ENCODE measurements at regions not wholly inside any gene's neighbourhood (a gene's known extent, or its start where the extent isn't known, plus 50 kb on each side); places are given as distances from the start of the nearest gene placed in this dataset.
A peak's percentile ranks its signal among the peaks of the same experiment; 100 is the strongest.

DNA sequence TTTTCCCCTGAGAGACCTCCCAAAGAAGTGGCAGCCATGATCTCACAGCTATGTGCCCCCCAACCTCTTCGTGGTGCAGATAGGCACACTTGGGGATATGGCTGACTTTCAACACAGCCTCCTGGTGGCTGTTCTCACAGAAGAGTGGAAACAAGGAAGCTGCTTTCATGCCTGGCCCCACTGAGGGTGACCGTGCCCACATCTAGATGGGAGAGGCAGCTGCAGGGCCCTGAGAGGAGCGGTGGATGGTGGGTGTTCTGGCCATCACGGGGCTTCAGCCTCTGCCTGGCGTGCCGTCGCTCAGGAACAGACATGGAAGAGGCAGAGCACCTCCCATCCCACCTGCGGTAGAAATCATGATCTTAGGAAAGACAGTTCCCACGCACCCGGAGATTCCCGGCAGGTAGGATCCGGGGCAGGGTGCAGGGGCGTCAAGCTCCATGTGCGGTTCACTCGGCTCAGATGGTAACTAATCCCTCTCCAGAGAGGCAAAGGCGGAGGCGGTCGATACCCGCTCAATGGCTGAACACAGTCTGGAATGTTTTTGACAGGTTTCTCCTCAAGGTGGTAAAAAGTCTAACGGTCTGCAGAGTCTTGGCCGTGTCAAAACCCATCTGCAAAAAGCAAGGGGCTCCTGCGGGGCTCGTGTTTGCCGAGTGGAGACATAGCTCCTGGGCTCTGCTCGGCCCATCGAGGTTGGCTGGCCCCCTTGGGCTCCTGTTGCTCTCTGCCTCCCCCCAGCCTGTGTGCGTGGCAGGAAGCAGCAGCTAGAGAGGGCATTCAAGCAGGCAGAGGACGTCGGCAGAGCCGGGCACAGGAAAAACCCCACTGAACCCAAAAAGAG lies 225.2 kb upstream of the RTL1 start:
- no peak for DNase-seq
- H3K4me3 Mint-ChIP-seq = no peak overlapping the region
- no peaks in the 10 kb centered on the region for H3K4me1 Mint-ChIP-seq
- POLR2A ChIA-PET = no interaction called here
- no peaks in the 10 kb centered on the region for H3K9me3 Mint-ChIP-seq
- no peaks in the 10 kb centered on the region for H3K36me3 Mint-ChIP-seq (ENCODE audit: low read depth)
- H3K27ac Mint-ChIP-seq = no peak overlapping the region
- CTCF ChIA-PET = no interaction called here
- H3K27me3 Mint-ChIP-seq = peaks cover 2% of the 10 kb centered on the region

DNA sequence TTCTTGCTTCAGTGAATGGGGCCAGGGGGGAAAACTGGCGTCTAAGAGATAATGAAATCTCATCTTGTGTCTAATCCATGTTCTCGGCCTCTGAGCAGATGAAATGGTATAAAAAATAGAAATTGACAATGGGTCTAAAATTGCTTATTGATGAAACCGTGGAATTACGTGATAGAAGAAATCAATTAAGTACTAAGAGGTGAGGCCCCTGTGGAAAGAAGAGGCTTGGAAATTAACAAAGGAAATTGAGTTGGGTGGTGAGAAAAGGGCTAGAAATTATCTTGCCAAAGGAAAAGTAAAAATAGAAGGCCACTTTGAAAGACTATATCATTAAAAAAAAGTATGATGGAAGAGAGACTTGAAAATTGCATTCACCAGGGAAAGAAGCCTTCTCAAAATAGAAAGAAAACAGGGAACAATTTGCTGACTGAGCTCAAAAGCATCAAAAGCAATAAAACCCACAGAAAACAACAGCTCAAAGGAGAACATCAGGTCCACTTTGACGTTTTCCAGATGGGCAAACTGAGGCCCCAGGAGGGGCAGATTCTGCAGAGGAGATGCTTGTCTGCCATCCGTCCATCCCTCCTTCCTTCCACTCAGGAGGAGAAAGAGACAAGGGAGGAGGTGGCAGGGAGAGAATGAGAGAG lies 226.1 kb upstream of the RTL1 start:
- CTCF ChIA-PET = no interaction called here
- POLR2A ChIA-PET = no interaction called here
- H3K27ac Mint-ChIP-seq = no peak overlapping the region

DNA sequence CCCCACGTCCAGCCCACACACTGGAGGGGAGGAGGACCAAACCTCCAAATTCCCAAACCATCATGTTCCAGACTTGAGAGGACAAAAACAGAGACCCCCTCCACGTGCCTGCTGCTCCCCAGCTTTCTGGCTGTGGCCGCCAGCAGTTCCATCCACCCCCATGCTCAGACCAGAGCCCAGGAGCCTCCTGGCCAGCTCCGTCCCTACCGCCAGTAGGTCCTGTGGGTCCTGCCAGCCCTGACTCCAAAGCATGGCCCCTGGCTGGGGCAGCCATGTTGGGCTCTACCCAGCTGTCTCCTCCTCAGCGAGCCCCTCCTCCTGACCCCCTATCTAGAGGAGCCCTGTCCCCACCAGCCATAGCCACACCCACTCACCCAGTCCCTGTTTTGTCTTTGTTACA lies 227.3 kb upstream of the RTL1 start:
- CTCF ChIA-PET = no interaction called here
- no peak for DNase-seq
- Mint-ChIP-seq H3K36me3 (ENCODE audit: low read depth) (no peaks in the 10 kb centered on the region), H3K4me3 (no peak overlapping the region), H3K4me1 (peaks cover 16% of the 10 kb centered on the region), H3K27me3 (peaks cover 8% of the 10 kb centered on the region), H3K9me3 (no peaks in the 10 kb centered on the region), H3K27ac (no peak overlapping the region)
- POLR2A ChIA-PET = no interaction called here

More for the DNA sequence above, 226.1 kb upstream of the RTL1 start:
- no peak overlapping the region for H3K4me3 Mint-ChIP-seq
- peaks cover 6% of the 10 kb centered on the region for H3K4me1 Mint-ChIP-seq
- DNase-seq = no peak
- H3K36me3 Mint-ChIP-seq (ENCODE audit: low read depth) = no peaks in the 10 kb centered on the region
- H3K9me3 Mint-ChIP-seq = no peaks in the 10 kb centered on the region
- H3K27me3 Mint-ChIP-seq = peaks cover 6% of the 10 kb centered on the region

DNA sequence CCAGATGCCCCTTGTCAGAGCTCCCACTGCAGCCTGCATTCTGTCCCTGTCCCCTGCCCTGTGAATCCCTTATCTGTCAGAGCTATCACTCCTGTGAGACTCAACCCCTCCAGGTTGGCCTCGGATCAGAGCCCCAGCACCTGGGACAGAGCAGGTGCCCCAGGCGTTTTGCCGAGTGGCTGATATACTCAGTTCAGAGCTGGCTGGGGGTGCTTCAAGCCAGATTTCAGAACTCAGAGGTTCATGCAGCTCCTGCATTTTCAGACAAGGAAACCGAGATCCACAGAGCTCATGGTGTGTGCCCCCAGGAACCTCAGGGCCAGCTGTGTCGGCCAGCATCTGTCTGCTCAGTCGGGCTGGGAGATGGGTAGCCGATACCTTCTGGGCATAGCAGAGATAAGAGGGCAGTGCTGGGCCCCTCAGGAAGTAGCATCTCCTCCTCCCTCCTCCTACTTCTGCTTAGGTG lies 228.0 kb upstream of the RTL1 start:
- no peak for DNase-seq
- H3K27me3 Mint-ChIP-seq = peaks cover 8% of the 10 kb centered on the region
- ChIA-PET CTCF (no interaction called here), POLR2A (no interaction called here)
- no peaks in the 10 kb centered on the region for H3K36me3 Mint-ChIP-seq (ENCODE audit: low read depth)
- H3K4me1 Mint-ChIP-seq = peaks cover 16% of the 10 kb centered on the region
- no peak overlapping the region for H3K27ac Mint-ChIP-seq
- no peaks in the 10 kb centered on the region for H3K9me3 Mint-ChIP-seq
- H3K4me3 Mint-ChIP-seq = no peak overlapping the region

DNA sequence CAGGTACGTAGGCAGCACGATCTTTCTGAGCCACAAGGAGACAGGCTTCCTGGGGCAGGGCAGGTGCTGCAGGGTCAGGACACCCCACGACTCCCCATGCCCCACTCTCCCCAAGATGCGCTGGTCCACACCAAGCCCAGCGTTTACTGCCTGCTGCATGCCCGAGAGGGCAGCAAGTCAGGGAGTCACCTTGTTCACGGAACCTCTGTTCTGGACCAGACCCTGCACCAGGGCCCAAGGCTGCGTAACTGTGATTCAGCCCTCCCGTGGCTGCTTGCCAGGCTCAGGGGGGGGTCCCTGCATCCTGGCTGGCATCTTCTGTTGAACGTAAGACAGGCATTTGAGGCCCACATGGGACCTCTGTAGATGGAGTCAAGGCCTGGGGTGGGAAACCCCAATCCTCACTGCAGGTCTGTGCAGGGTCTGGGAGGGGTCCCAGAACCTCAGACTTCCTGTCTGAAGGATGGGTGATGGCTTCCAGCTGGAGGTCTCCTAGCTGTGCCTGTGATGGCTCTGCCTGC lies 228.6 kb upstream of the RTL1 start:
- H3K9me3 Mint-ChIP-seq = no peaks in the 10 kb centered on the region
- peaks cover 16% of the 10 kb centered on the region for H3K4me1 Mint-ChIP-seq
- no peak overlapping the region for H3K27ac Mint-ChIP-seq
- no peak for DNase-seq
- H3K4me3 Mint-ChIP-seq = no peak overlapping the region
- H3K36me3 Mint-ChIP-seq (ENCODE audit: low read depth) = no peaks in the 10 kb centered on the region
- peaks cover 8% of the 10 kb centered on the region for H3K27me3 Mint-ChIP-seq
- ChIA-PET CTCF (no interaction called here), POLR2A (no interaction called here)

DNA sequence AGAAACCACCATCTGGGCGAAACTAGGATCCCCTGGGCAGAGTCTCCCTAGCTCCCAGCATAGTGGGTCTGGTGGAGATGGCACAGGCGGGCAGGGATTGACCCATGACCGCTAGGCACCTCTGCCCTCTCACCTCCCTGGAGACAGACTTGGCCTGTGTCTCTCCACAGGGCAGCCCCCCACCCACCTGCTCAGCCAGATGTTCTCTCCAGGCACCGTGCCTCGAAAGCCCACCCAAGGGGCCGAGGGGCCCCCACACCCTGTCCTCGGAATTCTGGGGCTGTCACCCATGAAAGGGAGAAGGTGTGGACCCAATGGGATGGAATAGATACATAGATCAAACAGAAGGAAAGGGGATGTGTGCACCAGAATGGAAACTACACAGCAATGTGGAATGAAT lies 229.1 kb upstream of the RTL1 start:
- H3K9me3 Mint-ChIP-seq = no peaks in the 10 kb centered on the region
- no peak overlapping the region for H3K4me3 Mint-ChIP-seq
- ChIA-PET CTCF (interaction anchor here (0.6 kb wide), 1 partner anchor 288 kb away, joined by 3 read pairs; no protein-coding TSS in a partner anchor), POLR2A (no interaction called here)
- no peak for DNase-seq
- no peak overlapping the region for H3K27ac Mint-ChIP-seq
- H3K4me1 Mint-ChIP-seq = peaks cover 16% of the 10 kb centered on the region
- peaks cover 8% of the 10 kb centered on the region for H3K27me3 Mint-ChIP-seq
- no peaks in the 10 kb centered on the region for H3K36me3 Mint-ChIP-seq (ENCODE audit: low read depth)

DNA sequence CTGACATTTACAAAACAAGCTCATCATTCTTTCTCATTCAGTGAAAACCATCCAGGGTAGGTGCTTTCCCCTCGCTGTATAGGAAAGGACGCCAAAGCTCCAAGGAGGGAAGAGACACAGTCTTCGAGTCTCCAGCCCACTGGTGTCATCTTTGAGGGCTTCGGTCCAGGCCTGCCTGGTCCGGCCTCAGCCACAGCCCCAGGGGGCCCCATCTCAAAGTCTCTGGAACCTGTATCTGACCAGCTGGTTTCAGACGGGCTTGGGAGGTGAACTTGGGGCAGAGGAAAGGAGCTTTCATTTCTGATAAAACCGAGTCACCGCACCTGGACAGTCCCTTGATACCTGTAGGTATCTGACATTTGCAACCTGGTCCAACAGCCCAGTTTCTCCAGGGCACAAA lies 229.5 kb upstream of the RTL1 start:
- CTCF ChIA-PET = interaction anchor here (0.6 kb wide), 1 partner anchor 287 kb away, joined by 3 read pairs; no protein-coding TSS in a partner anchor
- POLR2A ChIA-PET = no interaction called here
- Mint-ChIP-seq H3K4me3 (no peak overlapping the region), H3K27me3 (peaks cover 10% of the 10 kb centered on the region), H3K36me3 (ENCODE audit: low read depth) (no peaks in the 10 kb centered on the region), H3K27ac (no peak overlapping the region), H3K9me3 (no peaks in the 10 kb centered on the region), H3K4me1 (peaks cover 16% of the 10 kb centered on the region)
- no peak for DNase-seq

DNA sequence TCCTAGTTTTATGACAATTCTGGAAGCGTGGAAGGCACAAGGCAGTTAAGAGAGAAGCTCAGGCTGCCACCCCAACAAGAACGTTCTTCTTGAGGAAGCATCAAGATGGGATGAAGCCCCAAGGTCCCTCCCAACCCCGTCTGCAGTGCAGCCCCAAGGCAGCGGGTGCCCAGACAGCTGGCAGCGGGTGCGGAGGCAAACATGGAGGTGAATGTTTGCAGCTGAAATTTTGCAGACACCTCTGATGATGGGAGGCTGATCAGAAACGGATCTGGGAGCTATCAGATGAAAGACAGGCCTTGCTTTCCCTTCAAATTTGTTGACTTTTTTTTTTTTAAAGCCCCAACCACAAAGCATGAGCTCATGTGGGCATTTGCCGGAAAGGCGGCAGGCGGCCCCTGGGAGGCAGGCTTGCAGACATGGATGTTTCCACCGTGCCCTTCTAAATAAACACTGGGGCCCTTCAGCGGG lies 230.7 kb upstream of the RTL1 start:
- ChIA-PET POLR2A (no interaction called here), CTCF (no interaction called here)
- Mint-ChIP-seq H3K9me3 (no peaks in the 10 kb centered on the region), H3K27me3 (peaks cover 8% of the 10 kb centered on the region), H3K4me1 (peaks cover 16% of the 10 kb centered on the region), H3K36me3 (ENCODE audit: low read depth) (no peaks in the 10 kb centered on the region), H3K27ac (peak overlapping the region; percentile 61), H3K4me3 (no peak overlapping the region)
- DNase-seq = no peak

DNA sequence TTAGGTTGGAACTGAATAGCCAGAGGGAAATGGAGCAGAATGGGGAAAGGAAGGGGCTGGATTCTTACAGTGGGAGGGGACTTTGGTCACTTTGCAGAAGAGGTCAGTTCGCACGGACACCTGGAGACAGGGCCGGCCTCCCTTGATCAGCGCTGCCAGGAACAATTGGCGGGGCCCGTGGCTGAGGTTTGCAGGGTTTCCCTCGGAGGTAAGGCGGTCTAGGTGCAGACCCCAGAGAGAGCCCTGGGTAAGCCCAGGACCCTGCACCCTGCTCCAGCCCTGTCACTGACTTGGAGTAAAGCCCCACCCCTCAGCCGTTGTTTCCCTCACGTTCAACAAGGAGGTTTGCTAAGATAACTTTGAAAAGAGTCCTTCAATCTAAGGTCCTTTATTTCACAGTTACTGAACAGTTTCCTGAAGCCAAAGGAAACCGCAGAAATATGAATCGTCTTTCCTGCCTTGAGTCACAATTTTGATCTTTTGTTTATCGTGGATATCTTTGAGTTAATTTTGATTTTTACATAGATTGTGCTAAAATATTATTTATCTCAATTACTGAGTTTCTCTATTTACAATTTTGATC lies 231.4 kb upstream of the RTL1 start:
- Mint-ChIP-seq H3K27me3 (peaks cover 9% of the 10 kb centered on the region), H3K27ac (no peak overlapping the region), H3K36me3 (ENCODE audit: low read depth) (no peaks in the 10 kb centered on the region), H3K4me3 (no peak overlapping the region), H3K9me3 (no peaks in the 10 kb centered on the region), H3K4me1 (peaks cover 16% of the 10 kb centered on the region)
- CTCF ChIA-PET = no interaction called here
- POLR2A ChIA-PET = no interaction called here
- DNase-seq = no peak

DNA sequence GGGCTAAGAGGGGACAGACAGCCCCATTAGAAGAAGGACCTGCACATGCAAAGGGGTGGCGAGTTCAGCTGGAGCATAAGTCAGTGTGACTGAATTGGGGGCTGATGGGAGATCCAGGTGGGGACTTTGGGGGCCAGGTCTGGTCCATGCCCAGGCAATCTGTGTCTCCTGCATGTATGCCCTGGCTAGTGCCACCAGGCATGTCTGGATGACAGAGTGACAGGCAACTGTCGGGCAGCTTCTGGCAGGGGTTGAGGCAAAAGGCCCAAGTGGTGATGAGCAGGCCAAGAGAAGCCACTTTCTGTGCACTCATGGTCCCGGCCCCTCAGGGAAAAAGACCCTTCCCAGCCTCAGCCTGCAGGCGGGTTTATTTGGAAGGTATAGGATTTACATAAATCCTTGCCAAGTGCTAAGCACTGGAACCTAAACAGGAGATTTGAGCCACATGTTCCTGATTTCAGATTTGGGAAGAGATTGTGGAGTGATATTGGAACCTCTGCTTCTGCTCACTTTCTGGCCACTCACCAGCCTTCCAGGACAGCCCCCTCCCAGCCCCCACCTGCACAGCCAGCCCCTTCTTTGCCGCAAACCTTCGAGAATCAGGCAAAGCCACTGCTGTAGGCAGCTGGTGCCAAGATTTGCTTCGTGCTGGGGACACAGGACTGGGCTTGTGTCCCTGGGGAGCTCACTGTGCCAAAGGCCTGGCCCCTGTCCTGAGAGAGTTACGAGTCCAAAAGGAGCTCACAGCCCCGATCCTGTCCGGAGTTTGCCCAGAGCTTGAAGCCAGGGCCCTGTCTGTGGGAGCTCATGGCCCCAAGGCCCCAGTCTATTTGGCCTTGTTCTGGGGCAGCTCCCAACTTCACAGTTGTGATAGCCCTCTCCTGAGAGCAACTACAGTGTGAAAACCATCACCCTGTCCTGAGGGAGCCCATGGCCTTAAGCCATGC lies 232.5 kb upstream of the RTL1 start:
- CTCF ChIA-PET = interaction anchor here (0.8 kb wide), 1 partner anchor 10 kb away, joined by 3 read pairs; no protein-coding TSS in a partner anchor
- Mint-ChIP-seq H3K4me1 (peaks cover 16% of the 10 kb centered on the region), H3K9me3 (no peaks in the 10 kb centered on the region), H3K4me3 (no peak overlapping the region), H3K27ac (no peak overlapping the region), H3K36me3 (ENCODE audit: low read depth) (no peaks in the 10 kb centered on the region), H3K27me3 (peaks cover 16% of the 10 kb centered on the region)
- no peak for DNase-seq
- POLR2A ChIA-PET = no interaction called here

DNA sequence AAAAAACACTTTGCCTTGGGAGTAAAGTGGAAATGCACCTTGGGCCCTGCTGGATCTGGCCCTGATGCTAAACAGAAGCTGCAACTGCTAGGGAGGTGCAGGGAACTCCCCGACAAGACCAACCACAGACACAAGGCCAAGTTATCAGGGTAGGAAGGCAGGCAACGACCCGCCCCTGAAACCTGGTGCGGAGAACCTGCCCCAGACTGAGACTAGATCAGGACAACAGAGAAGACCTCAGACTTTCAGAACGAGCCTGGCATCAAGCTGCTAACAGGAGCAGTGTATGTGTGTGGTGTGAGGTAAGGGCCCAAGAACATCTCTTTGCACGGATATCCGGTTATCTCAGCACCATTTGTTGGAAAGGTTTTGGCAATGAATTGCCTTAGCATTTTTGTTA lies 233.7 kb upstream of the RTL1 start:
- no peak overlapping the region for H3K27ac Mint-ChIP-seq
- H3K36me3 Mint-ChIP-seq (ENCODE audit: low read depth) = no peaks in the 10 kb centered on the region
- ChIA-PET POLR2A (no interaction called here), CTCF (no interaction called here)
- H3K27me3 Mint-ChIP-seq = peaks cover 21% of the 10 kb centered on the region
- DNase-seq = no peak
- no peak overlapping the region for H3K4me3 Mint-ChIP-seq
- peaks cover 6% of the 10 kb centered on the region for H3K9me3 Mint-ChIP-seq
- peaks cover 16% of the 10 kb centered on the region for H3K4me1 Mint-ChIP-seq

DNA sequence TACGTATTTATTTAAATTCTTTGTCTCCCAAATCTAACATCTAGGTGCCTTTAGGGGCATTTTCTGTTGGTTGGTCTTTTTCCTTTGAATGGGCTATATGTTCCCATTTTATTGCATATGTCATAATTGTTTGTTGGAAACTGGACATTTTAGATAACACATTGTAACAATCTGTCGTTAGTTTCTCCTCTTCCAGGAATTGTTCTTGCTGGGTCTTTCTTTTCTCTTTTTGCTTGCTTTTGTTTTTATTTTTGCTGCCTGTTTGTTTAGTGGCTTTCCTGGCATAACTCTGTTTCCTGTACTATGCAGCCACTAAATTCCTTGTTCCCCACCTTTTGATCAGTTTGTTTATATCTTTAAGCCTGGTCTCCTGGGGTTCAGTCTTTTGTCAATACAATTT lies 244.3 kb upstream of the RTL1 start:
- CTCF ChIA-PET = no interaction called here
- DNase-seq = no peak
- H3K27me3 Mint-ChIP-seq = peaks cover 10% of the 10 kb centered on the region
- POLR2A ChIA-PET = no interaction called here
- no peak overlapping the region for H3K4me3 Mint-ChIP-seq
- H3K27ac Mint-ChIP-seq = no peak overlapping the region
- H3K9me3 Mint-ChIP-seq = no peaks in the 10 kb centered on the region
- H3K4me1 Mint-ChIP-seq = no peaks in the 10 kb centered on the region
- H3K36me3 Mint-ChIP-seq (ENCODE audit: low read depth) = no peaks in the 10 kb centered on the region

Measured in activated CD4-positive, alpha-beta T cell treated with anti-CD3 and anti-CD28 coated beads, Interleukin-2, amount 10 ng/mL, durations not matched to agents 7 days and 5 days (primary cell).